B cell (primary cell): ENCODE measurements at regions not wholly inside any gene's neighbourhood (a gene's known extent, or its start where the extent isn't known, plus 50 kb on each side); places are given as distances from the start of the nearest gene placed in this dataset.

Experiments used
- ATAC-seq: fragments of 200-7000 bp; cut with Tn5 transposase; one replicate; pipeline ENCODE4 v1.10.0; 2021; ENCODE audit warnings: low read depth, mild to moderate bottlenecking, moderate number of reproducible peaks, moderate library complexity
- CTCF ChIA-PET: fragments of 350-600 bp; sonication (Branson Sonifier 250); formaldehyde crosslinking; loops from one replicate; lab custom pipeline; 2021; ENCODE audit warnings: antibody characterized with exemption, inconsistent platforms; lab: Charles Lee
- POLR2A ChIA-PET: fragments of 350-600 bp; sonication (Branson Sonifier 250); formaldehyde crosslinking; loops from one replicate; lab custom pipeline; 2021; ENCODE audit warnings: antibody characterized with exemption; lab: Charles Lee
- DNase-seq: peaks from one replicate; pipeline ENCODE4 v3.0.0; 2013
- H2AFZ ChIP-seq: 2 replicates; pipeline ENCODE4 v1.6.1; 2012; ENCODE audit warnings: mild to moderate bottlenecking, low read depth, low read length; ENCODE audit not compliant: insufficient read depth, poor library complexity, severe bottlenecking
- H3K27ac ChIP-seq, 2 donors: 1 replicate in 1 of 2; 2 replicates in 1 of 2; pipeline ENCODE4 v1.5.1; 2012 to 2013; ENCODE audit warnings: low read length in 2 of 2, mild to moderate bottlenecking in 2 of 2, moderate library complexity in 1 of 2
- H3K27me3 ChIP-seq, 4 experiments: fragments of 200-600 bp in 1 of 4; sonication (generic) in 1 of 4; replicated peaks in 1 of 4; 1 replicate in 2 of 4; 2 replicates in 2 of 4; pipeline versions ENCODE4 v1.6.1 to v1.7.0; 2013 to 2016; ENCODE audit warnings: low read length in 3 of 4, mild to moderate bottlenecking in 2 of 4, mixed read lengths in 1 of 4, moderate library complexity in 1 of 4; ENCODE audit not compliant: insufficient read depth in 4 of 4, control insufficient read depth in 3 of 4; ENCODE audit errors: control extremely low read depth in 1 of 4
- H3K36me3 ChIP-seq, 2 experiments: replicated peaks in 1 of 2; 1 replicate in 1 of 2; 2 replicates in 1 of 2; pipeline versions ENCODE4 v1.6.1 to v1.7.1; 2013; ENCODE audit warnings: low read length in 1 of 2; ENCODE audit not compliant: insufficient read depth in 2 of 2, control insufficient read depth in 1 of 2; ENCODE audit errors: control extremely low read depth in 1 of 2, extremely low read depth in 1 of 2
- H3K4me1 ChIP-seq, 2 donors: fragments of 200-600 bp in 1 of 2; sonication (generic) in 1 of 2; 1 replicate in 1 of 2; 2 replicates in 1 of 2; pipeline versions ENCODE4 v1.5.1 to v1.6.1; 2013 to 2017; ENCODE audit warnings: low read length in 2 of 2; ENCODE audit not compliant: control insufficient read depth in 2 of 2, insufficient read depth in 2 of 2
- H3K4me2 ChIP-seq: replicated peaks from 2 replicates; pipeline ENCODE3; 2012; ENCODE audit warnings: mild to moderate bottlenecking, low read depth, low read length; ENCODE audit not compliant: poor library complexity, severe bottlenecking
- H3K4me3 ChIP-seq, 5 experiments: fragments of 200-600 bp in 1 of 5; sonication (generic) in 1 of 5; 1 replicate in 3 of 5; 2 replicates in 2 of 5; pipeline versions ENCODE4 v1.5.1 to v1.7.0; 2011 to 2016; ENCODE audit warnings: low read length in 4 of 5, mild to moderate bottlenecking in 4 of 5, low read depth in 2 of 5, control low read depth in 1 of 5, moderate library complexity in 1 of 5; ENCODE audit not compliant: insufficient read depth in 1 of 5; ENCODE audit errors: control extremely low read depth in 1 of 5, extremely low read depth in 1 of 5
- H3K79me2 ChIP-seq: fragments of 200-600 bp; sonication (generic); one replicate; pipeline ENCODE4 v1.6.0; 2016; ENCODE audit warnings: low read length; ENCODE audit not compliant: control insufficient read depth, insufficient read depth
- H3K9ac ChIP-seq: fragments of 200-600 bp; sonication (generic); 2 replicates; pipeline ENCODE4 v1.6.1; 2017; ENCODE audit warnings: mild to moderate bottlenecking, low read length, moderate library complexity
- H3K9me3 ChIP-seq, 3 donors: one replicate each; pipeline versions ENCODE4 v1.6.1 to v1.7.1; 2013; ENCODE audit warnings: low read length in 2 of 3; ENCODE audit not compliant: control insufficient read depth in 2 of 3, insufficient read depth in 1 of 3; ENCODE audit errors: control extremely low read depth in 1 of 3
- H4K20me1 ChIP-seq: 2 replicates; pipeline ENCODE4 v1.6.0; 2012; ENCODE audit warnings: mild to moderate bottlenecking, low read length; ENCODE audit not compliant: insufficient read depth, control insufficient read depth, poor library complexity, severe bottlenecking
- H3K27ac Mint-ChIP-seq: one replicate; pipeline ENCODE4 v1.8.0; 2021; ENCODE audit warnings: mixed read lengths
- H3K27me3 Mint-ChIP-seq: one replicate; pipeline ENCODE4 v1.8.0; 2021; ENCODE audit warnings: mixed read lengths
- H3K4me1 Mint-ChIP-seq: one replicate; pipeline ENCODE4 v1.8.0; 2021; ENCODE audit warnings: mixed read lengths
- H3K4me3 Mint-ChIP-seq: one replicate; pipeline ENCODE4 v1.8.0; 2021; ENCODE audit warnings: mixed read lengths
- H3K9me3 Mint-ChIP-seq: one replicate; pipeline ENCODE4 v1.8.0; 2022; ENCODE audit warnings: mixed read lengths; ENCODE audit not compliant: insufficient read depth
- CTCF ChIP-seq: fragments of 200-600 bp; IDR thresholded peaks from one replicate; pipeline ENCODE4 v1.8.0; 2022; ENCODE audit warnings: antibody characterized with exemption, mild to moderate bottlenecking
- EZH2 ChIP-seq: IDR thresholded peaks from 2 replicates; pipeline ENCODE4 v1.6.1; 2012; ENCODE audit warnings: borderline replicate concordance, low read depth, mild to moderate bottlenecking, moderate library complexity, low read length; ENCODE audit not compliant: insufficient read depth, poor library complexity, severe bottlenecking
- WGBS: methylation state at CpG from one replicate; pipeline ENCODE4 v1.1.5; 2013; ENCODE audit warnings: missing lambda C conversion rate; ENCODE audit not compliant: insufficient coverage; 5-methylcytosine and 5-hydroxymethylcytosine counted together
- intact Hi-C: fragments of 100-400 bp; cut with micrococcal nuclease; formaldehyde crosslinking; loops from one replicate; pipeline ENCODE4 v1.10.0; 2022

DNA sequence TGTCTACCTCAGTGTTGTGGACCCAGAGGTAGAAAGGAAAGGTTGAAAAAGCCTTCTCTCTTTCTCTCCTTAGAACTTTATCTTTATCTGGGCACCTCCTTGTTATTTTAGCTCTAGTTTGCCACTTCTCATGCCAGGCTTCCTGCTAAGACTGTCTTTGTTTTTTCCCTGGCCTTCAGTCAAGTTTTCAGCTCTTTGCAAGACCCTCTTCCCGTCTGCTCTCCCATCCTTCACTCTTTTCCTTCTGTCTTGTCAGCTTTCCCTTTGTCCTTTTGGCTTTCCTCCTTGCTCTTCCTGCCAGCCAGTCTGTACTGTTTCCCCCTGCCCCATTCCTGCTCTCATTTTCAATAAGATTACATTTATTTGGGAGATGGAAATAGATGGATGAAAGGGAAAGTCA, 86.8 kb upstream of the CCN6 start:
- no peaks in the 10 kb centered on the region for H3K9me3 ChIP-seq
- ATAC-seq (no peak), DNase-seq (no peak)
- no peak overlapping the region for H3K4me2 ChIP-seq
- no peak overlapping the region for H3K4me3 ChIP-seq
- no peaks in the 10 kb centered on the region for H3K36me3 ChIP-seq
- H2AFZ ChIP-seq: no peak overlapping the region
- WGBS: 100% methylated on average over 1 of the region's 1 CpG
- H3K27ac ChIP-seq: no peak overlapping the region
- H3K27me3 ChIP-seq: peaks cover 0 to 3% (median 0%) of the 10 kb centered on the region in 4 experiments
- no peaks in the 10 kb centered on the region for H4K20me1 ChIP-seq
- Mint-ChIP-seq H3K27ac (no peak overlapping the region), H3K4me1 (no peaks in the 10 kb centered on the region), H3K9me3 (no peaks in the 10 kb centered on the region), H3K4me3 (no peak overlapping the region), H3K27me3 (peaks cover 21% of the 10 kb centered on the region)
- CTCF ChIA-PET: interaction anchor here (0.9 kb wide), 1 partner anchor 31 kb away, joined by 3 read pairs; no protein-coding TSS in a partner anchor
- H3K4me1 ChIP-seq: no peaks in the 10 kb centered on the region
- intact Hi-C loops: no loop called here
- no peak overlapping the region for H3K9ac ChIP-seq
- POLR2A ChIA-PET: no interaction called here
- no peak for TF ChIP-seq EZH2
- TF ChIP-seq CTCF: no peak
- H3K79me2 ChIP-seq: no peaks in the 10 kb centered on the region

- H4K20me1 ChIP-seq: no peaks in the 10 kb centered on the region
- no peak overlapping the region for H3K4me2 ChIP-seq
- POLR2A ChIA-PET: no interaction called here
- Mint-ChIP-seq H3K27me3 (peaks cover 15% of the 10 kb centered on the region), H3K9me3 (no peaks in the 10 kb centered on the region), H3K4me1 (no peaks in the 10 kb centered on the region), H3K27ac (no peak overlapping the region), H3K4me3 (no peak overlapping the region)
- H3K9ac ChIP-seq: no peak overlapping the region
- no peak overlapping the region for H2AFZ ChIP-seq
- H3K36me3 ChIP-seq: no peaks in the 10 kb centered on the region
- CTCF ChIA-PET: no interaction called here
- ATAC-seq (no peak), DNase-seq (no peak)
- TF ChIP-seq CTCF (no peak), EZH2 (no peak)
- no peak overlapping the region for H3K4me3 ChIP-seq
- H3K4me1 ChIP-seq: no peaks in the 10 kb centered on the region
- no peaks in the 10 kb centered on the region for H3K79me2 ChIP-seq
- no CpG with 5 or more reads among the region's 2 CpGs for WGBS
- H3K27me3 ChIP-seq: peaks cover 0 to 2% (median 0%) of the 10 kb centered on the region in 4 experiments
- no peak overlapping the region for H3K27ac ChIP-seq
- intact Hi-C loops: no loop called here
- H3K9me3 ChIP-seq: no peaks in the 10 kb centered on the region
These were observed 83.5 kb upstream of the CCN6 start for GRCh38 chr6:111970426-111970825.
